PC-3 (cell line): ENCODE measurements at regions not wholly inside any gene's neighbourhood (a gene's known extent, or its start where the extent isn't known, plus 50 kb on each side); places are given as distances from the start of the nearest gene placed in this dataset.

Source experiments
- ATAC-seq: fragments of 200-7000 bp; cut with Tn5 transposase; 2 replicates; pipeline ENCODE4 v1.9.1; 2020; ENCODE audit warnings: mild to moderate bottlenecking, moderate library complexity
- BruUV-seq: library from RNA; stranded (reverse); fragments of 400-500 nt; replicated peaks from 2 replicates; lab custom pipeline; 2021; lab: Mats Ljungman, UMichigan
- CTCF ChIA-PET: fragments of 300-600 bp; sonication (Branson Sonifier 250); formaldehyde crosslinking; loops from one replicate; lab custom pipeline; 2022; ENCODE audit warnings: antibody characterized with exemption; lab: Charles Lee
- POLR2A ChIA-PET: fragments of 300-600 bp; sonication (Branson Sonifier 250); formaldehyde crosslinking; loops from one replicate; lab custom pipeline; 2022; ENCODE audit warnings: antibody characterized with exemption; ENCODE audit not compliant: unreplicated experiment; lab: Charles Lee
- DNase-seq: peaks from one replicate; pipeline ENCODE4 v3.0.0-alpha.2; 2015
- H2AFZ ChIP-seq: fragments of 300-600 bp; sonication (generic); 2 replicates; pipeline ENCODE4 v1.6.0; 2016; ENCODE audit warnings: antibody characterized with exemption, low read length
- H3F3A ChIP-seq: fragments of 300-600 bp; sonication (generic); one replicate; pipeline ENCODE4 v1.6.0; 2017; ENCODE audit warnings: antibody characterized with exemption, low read length, control low read depth, mild to moderate bottlenecking; ENCODE audit not compliant: unreplicated experiment
- H3K27ac ChIP-seq: fragments of 300-600 bp; sonication (generic); 2 replicates; pipeline ENCODE4 v1.5.1; 2016; ENCODE audit warnings: mild to moderate bottlenecking, low read length
- H3K27me3 ChIP-seq: fragments of 300-600 bp; sonication (generic); 2 replicates; pipeline ENCODE4 v1.6.1; 2016; ENCODE audit warnings: low read length, mixed read lengths
- H3K36me3 ChIP-seq: fragments of 300-600 bp; sonication (generic); 2 replicates; pipeline ENCODE4 v1.6.1; 2016; ENCODE audit warnings: low read depth, mixed run types, low read length, mixed read lengths
- H3K4me1 ChIP-seq: fragments of 300-600 bp; sonication (generic); 2 replicates; pipeline ENCODE4 v1.5.1; 2016; ENCODE audit warnings: low read length; ENCODE audit not compliant: insufficient read depth
- H3K4me2 ChIP-seq: fragments of 300-600 bp; sonication (generic); 2 replicates; pipeline ENCODE4 v1.6.0; 2016; ENCODE audit warnings: low read length
- H3K4me3 ChIP-seq: fragments of 300-600 bp; sonication (generic); 2 replicates; pipeline ENCODE4 v1.5.1; 2016; ENCODE audit warnings: mild to moderate bottlenecking, low read length, mixed read lengths
- H3K79me2 ChIP-seq: fragments of 300-600 bp; sonication (generic); 2 replicates; pipeline ENCODE4 v1.6.1; 2017; ENCODE audit warnings: low read length, mixed read lengths
- H3K9ac ChIP-seq: fragments of 300-600 bp; sonication (generic); 2 replicates; pipeline ENCODE4 v1.6.0; 2016; ENCODE audit warnings: mild to moderate bottlenecking, low read length
- H3K9me2 ChIP-seq: fragments of 300-600 bp; sonication (generic); replicated peaks from 2 replicates; pipeline ENCODE4 v1.6.1; 2016; ENCODE audit warnings: mixed run types, low read length, mixed read lengths
- H3K9me3 ChIP-seq: fragments of 300-600 bp; sonication (generic); 2 replicates; pipeline ENCODE4 v1.6.1; 2016; ENCODE audit warnings: low read length, mixed read lengths
- H4K20me1 ChIP-seq: fragments of 300-600 bp; sonication (generic); 2 replicates; pipeline ENCODE4 v1.6.1; 2016; ENCODE audit warnings: low read length, mixed read lengths
- EZH2 ChIP-seq: fragments of 300-600 bp; sonication (generic); IDR thresholded peaks from one replicate; pipeline ENCODE4 v1.6.1; 2017; ENCODE audit warnings: antibody characterized with exemption, mild to moderate bottlenecking, low read length; ENCODE audit not compliant: unreplicated experiment
- EZH2phosphoT487 ChIP-seq: fragments of 300-600 bp; sonication (generic); IDR thresholded peaks from 2 replicates; pipeline ENCODE4 v1.6.1; 2018; ENCODE audit warnings: mild to moderate bottlenecking, antibody characterized with exemption, low read length, borderline replicate concordance
- intact Hi-C: fragments of 100-400 bp; cut with micrococcal nuclease; formaldehyde crosslinking; loops from 2 replicates; pipeline ENCODE4 v1.9.0; 2023
- TF ChIP-seq, protein P1 (sequence below): fragments of 300-600 bp; sonication (generic); conservative IDR thresholded peaks from 2 replicates; pipeline ENCODE4 v1.5.1; 2017; ENCODE audit warnings: antibody characterized with exemption, low read depth, mild to moderate bottlenecking, low read length

DNA sequence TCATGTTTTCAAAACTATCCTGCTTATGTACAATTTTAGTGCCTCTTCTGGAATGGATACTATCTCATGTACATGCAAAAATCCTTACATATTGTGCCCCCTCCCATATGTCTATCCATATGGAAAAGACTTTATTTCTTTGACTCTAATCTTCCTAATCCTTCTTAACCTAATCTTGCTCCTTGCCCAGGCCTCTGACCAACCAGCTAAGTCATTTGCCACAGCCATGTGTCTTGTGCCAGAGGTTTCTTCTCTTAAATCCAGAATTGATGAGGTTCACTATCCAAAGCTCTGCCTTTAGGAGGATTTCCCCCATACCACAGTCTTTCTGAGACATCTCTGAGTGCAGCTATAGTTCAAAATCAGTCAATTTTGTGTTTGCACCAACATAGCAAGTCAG is 68.9 kb upstream of the RNF180 start:
- no peaks in the 10 kb centered on the region for H3K9me2 ChIP-seq
- no peaks in the 10 kb centered on the region for H4K20me1 ChIP-seq
- BruUV-seq, result no TSS peak
- no peaks in the 10 kb centered on the region for H3F3A ChIP-seq
- TF ChIP-seq, protein P1, sequence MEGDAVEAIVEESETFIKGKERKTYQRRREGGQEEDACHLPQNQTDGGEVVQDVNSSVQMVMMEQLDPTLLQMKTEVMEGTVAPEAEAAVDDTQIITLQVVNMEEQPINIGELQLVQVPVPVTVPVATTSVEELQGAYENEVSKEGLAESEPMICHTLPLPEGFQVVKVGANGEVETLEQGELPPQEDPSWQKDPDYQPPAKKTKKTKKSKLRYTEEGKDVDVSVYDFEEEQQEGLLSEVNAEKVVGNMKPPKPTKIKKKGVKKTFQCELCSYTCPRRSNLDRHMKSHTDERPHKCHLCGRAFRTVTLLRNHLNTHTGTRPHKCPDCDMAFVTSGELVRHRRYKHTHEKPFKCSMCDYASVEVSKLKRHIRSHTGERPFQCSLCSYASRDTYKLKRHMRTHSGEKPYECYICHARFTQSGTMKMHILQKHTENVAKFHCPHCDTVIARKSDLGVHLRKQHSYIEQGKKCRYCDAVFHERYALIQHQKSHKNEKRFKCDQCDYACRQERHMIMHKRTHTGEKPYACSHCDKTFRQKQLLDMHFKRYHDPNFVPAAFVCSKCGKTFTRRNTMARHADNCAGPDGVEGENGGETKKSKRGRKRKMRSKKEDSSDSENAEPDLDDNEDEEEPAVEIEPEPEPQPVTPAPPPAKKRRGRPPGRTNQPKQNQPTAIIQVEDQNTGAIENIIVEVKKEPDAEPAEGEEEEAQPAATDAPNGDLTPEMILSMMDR, result no peak
- no peak for TF ChIP-seq EZH2
- TF ChIP-seq EZH2phosphoT487, result no peak
- H3K9ac ChIP-seq, result no peak overlapping the region
- intact Hi-C loops, result no loop called here
- H3K4me1 ChIP-seq, result no peaks in the 10 kb centered on the region
- no peaks in the 10 kb centered on the region for H3K9me3 ChIP-seq
- ATAC-seq, result no peak
- no peak overlapping the region for H3K4me3 ChIP-seq
- H3K4me2 ChIP-seq, result no peak overlapping the region
- H2AFZ ChIP-seq, result no peak overlapping the region
- no peaks in the 10 kb centered on the region for H3K27me3 ChIP-seq
- H3K79me2 ChIP-seq, result no peaks in the 10 kb centered on the region
- no peak overlapping the region for H3K27ac ChIP-seq
- DNase-seq, result no peak
- POLR2A ChIA-PET, result no interaction called here
- no peaks in the 10 kb centered on the region for H3K36me3 ChIP-seq
- CTCF ChIA-PET, result no interaction called here

DNA sequence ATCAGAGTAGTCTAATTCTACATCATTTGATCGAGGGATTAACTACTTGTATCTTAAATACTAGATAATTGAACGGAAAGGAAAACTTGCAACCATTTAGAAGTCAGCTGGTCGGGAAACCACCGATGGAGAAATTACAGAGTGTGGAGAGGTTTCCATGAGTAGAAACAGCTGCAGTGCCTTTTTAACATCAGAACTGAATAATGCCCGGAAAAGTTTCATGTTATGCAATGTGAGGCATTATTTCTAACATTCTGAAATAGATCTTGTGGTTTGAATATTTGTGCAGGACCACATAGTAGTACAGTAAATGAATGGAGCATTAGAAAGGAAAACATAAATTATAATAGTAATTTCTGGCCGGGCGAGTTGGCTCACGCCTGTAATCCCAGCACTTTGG is 88.1 kb upstream of the RNF180 start:
- Histone ChIP-seq H3K4me2 (no peak overlapping the region), H2AFZ (no peak overlapping the region), H3K4me1 (no peaks in the 10 kb centered on the region), H3K9me3 (no peaks in the 10 kb centered on the region), H3K9ac (no peak overlapping the region), H3K9me2 (no peaks in the 10 kb centered on the region), H3K27ac (no peak overlapping the region), H3K36me3 (no peaks in the 10 kb centered on the region), H4K20me1 (no peaks in the 10 kb centered on the region), H3F3A (no peaks in the 10 kb centered on the region), H3K79me2 (no peaks in the 10 kb centered on the region), H3K27me3 (no peaks in the 10 kb centered on the region), H3K4me3 (no peak overlapping the region)
- no peak for ATAC-seq
- no peak for DNase-seq
- POLR2A ChIA-PET, result no interaction called here
- TF ChIP-seq EZH2phosphoT487, result no peak
- TF ChIP-seq, protein P1, result no peak
- TF ChIP-seq EZH2, result no peak
- CTCF ChIA-PET, result no interaction called here
- intact Hi-C loops, result loop anchor here (10.0 kb wide), 1 partner anchor 537 kb away; no protein-coding TSS in a partner anchor
- no TSS peak for BruUV-seq

DNA sequence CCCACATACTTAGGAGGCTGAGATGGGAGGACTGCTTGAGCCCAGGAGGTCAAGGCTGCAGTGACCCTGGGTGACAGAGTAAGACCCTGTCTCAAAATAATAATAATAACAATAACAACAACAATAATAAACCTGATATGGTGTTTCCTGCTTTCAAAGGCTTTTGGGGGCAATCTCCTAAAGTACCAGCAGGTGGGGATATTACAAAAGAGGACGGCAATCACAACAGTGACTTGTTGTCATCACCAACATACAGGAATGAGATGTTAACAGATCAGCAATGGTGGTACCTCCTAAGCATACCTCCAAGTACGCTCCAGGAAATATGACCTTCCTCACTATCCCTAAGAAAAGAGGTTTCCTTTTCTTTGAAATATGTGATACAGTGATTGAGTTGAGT is 91.1 kb upstream of the RNF180 start:
- ChIA-PET CTCF (interaction anchor here (0.6 to 1.0 kb wide), 2 partner anchors 26 to 131 kb away, joined by 3 to 8 read pairs; no protein-coding TSS in a partner anchor), POLR2A (no interaction called here)
- no TSS peak for BruUV-seq
- Histone ChIP-seq H3K4me1 (peaks cover 2% of the 10 kb centered on the region; the same call in 1 of the 2 replicates), H3K27me3 (no peaks in the 10 kb centered on the region), H3K9me2 (no peaks in the 10 kb centered on the region), H3K79me2 (no peaks in the 10 kb centered on the region), H3K9ac (no peak overlapping the region), H2AFZ (no peak overlapping the region; the same call in 1 of the 2 replicates), H3K36me3 (no peaks in the 10 kb centered on the region), H3K4me3 (no peak overlapping the region), H3K9me3 (no peaks in the 10 kb centered on the region), H3K4me2 (no peak overlapping the region), H3K27ac (no peak overlapping the region), H4K20me1 (no peaks in the 10 kb centered on the region), H3F3A (no peaks in the 10 kb centered on the region)
- intact Hi-C loops, result loop anchor here (1.0 to 10.0 kb wide), 4 partner anchors 26 to 540 kb away; no protein-coding TSS in a partner anchor
- ATAC-seq (peak; percentile 84), DNase-seq (peak; percentile 76)
- TF ChIP-seq, protein P1, result peak; percentile 82
- TF ChIP-seq EZH2phosphoT487, result no peak
- TF ChIP-seq EZH2, result no peak
